GM23338 (cell line): ENCODE measurements at regions not wholly inside any gene's neighbourhood (a gene's known extent, or its start where the extent isn't known, plus 50 kb on each side); places are given as distances from the start of the nearest gene placed in this dataset.

ENCODE experiments used
- ATAC-seq: fragments of 200-7000 bp; cut with Tn5 transposase; 3 replicates; pipeline ENCODE4 v1.9.1; 2020
- DNase-seq: peaks from one replicate; pipeline ENCODE4 v3.0.0-alpha.2; 2015; ENCODE audit warnings: low spot score
- H2AFZ ChIP-seq: fragments of 200-600 bp; sonication (generic); 2 replicates; pipeline ENCODE4 v1.8.0; 2016; ENCODE audit warnings: antibody characterized with exemption, mild to moderate bottlenecking, moderate library complexity
- H3F3A ChIP-seq: fragments of 200-600 bp; sonication (generic); replicated peaks from 2 replicates; pipeline ENCODE4 v1.8.0; 2017; ENCODE audit warnings: antibody characterized with exemption, mixed run types, low read depth
- H3K27ac ChIP-seq: fragments of 200-600 bp; sonication (generic); 2 replicates; pipeline ENCODE4 v1.6.1; 2016; ENCODE audit warnings: low read depth
- H3K27me3 ChIP-seq: fragments of 200-600 bp; sonication (generic); 2 replicates; pipeline ENCODE4 v1.8.0; 2016; ENCODE audit warnings: mild to moderate bottlenecking, mixed run types, moderate library complexity; ENCODE audit not compliant: insufficient read depth
- H3K36me3 ChIP-seq: fragments of 200-600 bp; sonication (generic); 2 replicates; pipeline ENCODE4 v1.8.0; 2016; ENCODE audit warnings: mild to moderate bottlenecking; ENCODE audit not compliant: insufficient read depth
- H3K4me1 ChIP-seq: fragments of 200-600 bp; sonication (generic); 2 replicates; pipeline ENCODE4 v1.8.0; 2016; ENCODE audit warnings: mild to moderate bottlenecking, moderate library complexity; ENCODE audit not compliant: insufficient read depth
- H3K4me2 ChIP-seq: fragments of 200-600 bp; sonication (generic); 2 replicates; pipeline ENCODE4 v1.7.1; 2017; ENCODE audit warnings: mixed run types
- H3K4me3 ChIP-seq: fragments of 200-600 bp; sonication (generic); 2 replicates; pipeline ENCODE4 v1.6.1; 2016; ENCODE audit warnings: mixed run types
- H3K79me2 ChIP-seq: fragments of 200-600 bp; sonication (generic); replicated peaks from 2 replicates; pipeline ENCODE4 v1.8.0; 2017; ENCODE audit warnings: mild to moderate bottlenecking; ENCODE audit not compliant: insufficient read depth
- H3K9me2 ChIP-seq: fragments of 200-600 bp; sonication (generic); 2 replicates; pipeline ENCODE4 v1.8.0; 2017; ENCODE audit not compliant: insufficient read depth
- H4K20me1 ChIP-seq: fragments of 200-600 bp; sonication (generic); replicated peaks from 2 replicates; pipeline ENCODE4 v1.8.0; 2017; ENCODE audit warnings: mild to moderate bottlenecking; ENCODE audit not compliant: insufficient read depth
- H3K27ac Mint-ChIP-seq: 2 replicates; pipeline ENCODE4 v1.8.0; 2020; ENCODE audit warnings: inconsistent platforms, mild to moderate bottlenecking, moderate library complexity, mixed read lengths
- H3K27me3 Mint-ChIP-seq: 3 replicates; pipeline ENCODE4 v1.8.0; 2022; ENCODE audit warnings: low read depth, mild to moderate bottlenecking, moderate library complexity, mixed read lengths, inconsistent platforms; ENCODE audit not compliant: insufficient read depth, poor library complexity
- H3K36me3 Mint-ChIP-seq: 3 replicates; pipeline ENCODE4 v1.8.0; 2021; ENCODE audit warnings: low read depth, mild to moderate bottlenecking, inconsistent platforms, moderate library complexity, mixed read lengths
- H3K4me1 Mint-ChIP-seq: 3 replicates; pipeline ENCODE4 v1.8.0; 2020; ENCODE audit warnings: mild to moderate bottlenecking, inconsistent platforms, mixed read lengths
- H3K4me3 Mint-ChIP-seq: 3 replicates; pipeline ENCODE4 v1.8.0; 2021; ENCODE audit warnings: moderate library complexity, mild to moderate bottlenecking, inconsistent platforms, mixed read lengths
- H3K9me3 Mint-ChIP-seq: 3 replicates; pipeline ENCODE4 v1.8.0; 2020; ENCODE audit warnings: moderate library complexity, mild to moderate bottlenecking, inconsistent platforms, mixed read lengths
- CREB1 ChIP-seq: fragments of 250-450 bp; sonication (Bioruptor Pico); IDR thresholded peaks from 2 replicates; pipeline ENCODE4 v1.5.0; 2020; ENCODE audit warnings: low read depth, mild to moderate bottlenecking, moderate library complexity
- EZH2 ChIP-seq: fragments of 200-600 bp; sonication (generic); IDR thresholded peaks from one replicate; pipeline ENCODE4 v1.8.0; 2017; ENCODE audit warnings: antibody characterized with exemption, mild to moderate bottlenecking, low read depth; ENCODE audit not compliant: unreplicated experiment
- EZH2phosphoT487 ChIP-seq: fragments of 200-600 bp; sonication (generic); IDR thresholded peaks from one replicate; pipeline ENCODE4 v1.8.1; 2018; ENCODE audit warnings: antibody characterized with exemption; ENCODE audit not compliant: unreplicated experiment
- JUNB ChIP-seq: IDR thresholded peaks from one replicate; pipeline ENCODE4 v1.6.1; 2016; ENCODE audit warnings: antibody characterized with exemption; ENCODE audit not compliant: unreplicated experiment
- NANOG ChIP-seq: IDR thresholded peaks from 2 replicates; pipeline ENCODE4 v1.6.1; 2016; ENCODE audit warnings: antibody characterized with exemption, borderline replicate concordance
- POLR2AphosphoS5 ChIP-seq: IDR thresholded peaks from 2 replicates; pipeline ENCODE4 v1.6.1; 2016; ENCODE audit warnings: antibody characterized with exemption, low read depth
- STAT1 ChIP-seq: IDR thresholded peaks from one replicate; pipeline ENCODE4 v1.6.1; 2016; ENCODE audit warnings: antibody characterized with exemption; ENCODE audit not compliant: unreplicated experiment
- ZNF114 ChIP-seq: fragments of 250-450 bp; sonication (Bioruptor Pico); IDR thresholded peaks from 2 replicates; pipeline ENCODE4 v1.5.0; 2020; ENCODE audit warnings: mild to moderate bottlenecking, moderate library complexity
- ZNF331 ChIP-seq: fragments of 250-450 bp; sonication (Bioruptor Pico); IDR thresholded peaks from 2 replicates; pipeline ENCODE4 v1.5.0; 2020; ENCODE audit warnings: low read depth, mild to moderate bottlenecking, moderate library complexity
- TF ChIP-seq, protein P1 (sequence below): IDR thresholded peaks from 2 replicates; pipeline ENCODE4 v1.6.1; 2016; ENCODE audit warnings: antibody characterized with exemption
- TF ChIP-seq, protein P2 (sequence below): IDR thresholded peaks from one replicate; pipeline ENCODE4 v1.6.1; 2018; ENCODE audit warnings: antibody characterized with exemption; ENCODE audit not compliant: unreplicated experiment
- TF ChIP-seq, protein P3 (sequence below): fragments of 250-450 bp; sonication (Bioruptor Pico); IDR thresholded peaks from 2 replicates; pipeline ENCODE4 v1.5.0; 2020; ENCODE audit warnings: mild to moderate bottlenecking, moderate library complexity
- TF ChIP-seq, protein P4 (sequence below), 2 experiments: fragments of 200-600 bp in 1 of 2; sonication (generic) in 1 of 2; conservative IDR thresholded peaks; 2 replicates each; pipeline versions ENCODE4 v1.5.1 to v1.6.1; 2016 to 2017; ENCODE audit warnings: antibody characterized with exemption in 2 of 2, low read depth in 2 of 2, mild to moderate bottlenecking in 2 of 2, moderate library complexity in 1 of 2

DNA sequence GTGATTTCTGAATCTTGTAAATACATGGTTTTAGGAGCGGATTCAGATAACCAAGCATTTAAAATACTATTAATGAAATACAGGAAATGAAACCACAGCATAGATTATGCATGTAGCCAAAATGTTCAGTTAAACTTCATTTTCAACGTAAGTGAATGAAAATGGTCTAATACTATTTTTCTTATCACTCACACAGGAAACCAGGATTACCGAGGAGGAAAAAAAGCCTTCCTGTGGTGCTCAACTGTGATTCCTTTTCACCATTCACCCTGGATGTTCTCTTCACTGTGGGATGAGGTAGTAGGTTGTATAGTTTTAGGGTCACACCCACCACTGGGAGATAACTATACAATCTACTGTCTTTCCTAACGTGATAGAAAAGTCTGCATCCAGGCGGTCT, 83.4 kb upstream of the ZNF169 start:
- Histone ChIP-seq H3K79me2 (peaks cover 100% of the 10 kb centered on the region), H3K9me2 (no peaks in the 10 kb centered on the region), H3K36me3 (peaks cover 23% of the 10 kb centered on the region), H3K4me2 (no peak overlapping the region), H3K4me3 (no peak overlapping the region), H3F3A (peaks cover 4% of the 10 kb centered on the region; the same call in 1 of the 2 replicates), H2AFZ (no peak overlapping the region), H4K20me1 (peaks cover 85% of the 10 kb centered on the region), H3K4me1 (peaks cover 11% of the 10 kb centered on the region), H3K27ac (no peak overlapping the region), H3K27me3 (no peaks in the 10 kb centered on the region)
- H3K9me3 Mint-ChIP-seq, result no peaks in the 10 kb centered on the region; the same call in 2 of the 3 replicates
- no peak overlapping the region for H3K4me3 Mint-ChIP-seq
- TF ChIP-seq, protein P1, sequence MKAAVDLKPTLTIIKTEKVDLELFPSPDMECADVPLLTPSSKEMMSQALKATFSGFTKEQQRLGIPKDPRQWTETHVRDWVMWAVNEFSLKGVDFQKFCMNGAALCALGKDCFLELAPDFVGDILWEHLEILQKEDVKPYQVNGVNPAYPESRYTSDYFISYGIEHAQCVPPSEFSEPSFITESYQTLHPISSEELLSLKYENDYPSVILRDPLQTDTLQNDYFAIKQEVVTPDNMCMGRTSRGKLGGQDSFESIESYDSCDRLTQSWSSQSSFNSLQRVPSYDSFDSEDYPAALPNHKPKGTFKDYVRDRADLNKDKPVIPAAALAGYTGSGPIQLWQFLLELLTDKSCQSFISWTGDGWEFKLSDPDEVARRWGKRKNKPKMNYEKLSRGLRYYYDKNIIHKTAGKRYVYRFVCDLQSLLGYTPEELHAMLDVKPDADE, result no peak
- TF ChIP-seq EZH2phosphoT487 (no peak), POLR2AphosphoS5 (no peak), JUNB (no peak), CREB1 (CRISPR knock-in tag) (no peak), ZNF331 (CRISPR knock-in tag) (no peak), STAT1 (no peak), EZH2 (no peak), ZNF114 (no peak), NANOG (no peak)
- TF ChIP-seq, protein P2, sequence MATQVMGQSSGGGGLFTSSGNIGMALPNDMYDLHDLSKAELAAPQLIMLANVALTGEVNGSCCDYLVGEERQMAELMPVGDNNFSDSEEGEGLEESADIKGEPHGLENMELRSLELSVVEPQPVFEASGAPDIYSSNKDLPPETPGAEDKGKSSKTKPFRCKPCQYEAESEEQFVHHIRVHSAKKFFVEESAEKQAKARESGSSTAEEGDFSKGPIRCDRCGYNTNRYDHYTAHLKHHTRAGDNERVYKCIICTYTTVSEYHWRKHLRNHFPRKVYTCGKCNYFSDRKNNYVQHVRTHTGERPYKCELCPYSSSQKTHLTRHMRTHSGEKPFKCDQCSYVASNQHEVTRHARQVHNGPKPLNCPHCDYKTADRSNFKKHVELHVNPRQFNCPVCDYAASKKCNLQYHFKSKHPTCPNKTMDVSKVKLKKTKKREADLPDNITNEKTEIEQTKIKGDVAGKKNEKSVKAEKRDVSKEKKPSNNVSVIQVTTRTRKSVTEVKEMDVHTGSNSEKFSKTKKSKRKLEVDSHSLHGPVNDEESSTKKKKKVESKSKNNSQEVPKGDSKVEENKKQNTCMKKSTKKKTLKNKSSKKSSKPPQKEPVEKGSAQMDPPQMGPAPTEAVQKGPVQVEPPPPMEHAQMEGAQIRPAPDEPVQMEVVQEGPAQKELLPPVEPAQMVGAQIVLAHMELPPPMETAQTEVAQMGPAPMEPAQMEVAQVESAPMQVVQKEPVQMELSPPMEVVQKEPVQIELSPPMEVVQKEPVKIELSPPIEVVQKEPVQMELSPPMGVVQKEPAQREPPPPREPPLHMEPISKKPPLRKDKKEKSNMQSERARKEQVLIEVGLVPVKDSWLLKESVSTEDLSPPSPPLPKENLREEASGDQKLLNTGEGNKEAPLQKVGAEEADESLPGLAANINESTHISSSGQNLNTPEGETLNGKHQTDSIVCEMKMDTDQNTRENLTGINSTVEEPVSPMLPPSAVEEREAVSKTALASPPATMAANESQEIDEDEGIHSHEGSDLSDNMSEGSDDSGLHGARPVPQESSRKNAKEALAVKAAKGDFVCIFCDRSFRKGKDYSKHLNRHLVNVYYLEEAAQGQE, result no peak
- TF ChIP-seq, protein P3, sequence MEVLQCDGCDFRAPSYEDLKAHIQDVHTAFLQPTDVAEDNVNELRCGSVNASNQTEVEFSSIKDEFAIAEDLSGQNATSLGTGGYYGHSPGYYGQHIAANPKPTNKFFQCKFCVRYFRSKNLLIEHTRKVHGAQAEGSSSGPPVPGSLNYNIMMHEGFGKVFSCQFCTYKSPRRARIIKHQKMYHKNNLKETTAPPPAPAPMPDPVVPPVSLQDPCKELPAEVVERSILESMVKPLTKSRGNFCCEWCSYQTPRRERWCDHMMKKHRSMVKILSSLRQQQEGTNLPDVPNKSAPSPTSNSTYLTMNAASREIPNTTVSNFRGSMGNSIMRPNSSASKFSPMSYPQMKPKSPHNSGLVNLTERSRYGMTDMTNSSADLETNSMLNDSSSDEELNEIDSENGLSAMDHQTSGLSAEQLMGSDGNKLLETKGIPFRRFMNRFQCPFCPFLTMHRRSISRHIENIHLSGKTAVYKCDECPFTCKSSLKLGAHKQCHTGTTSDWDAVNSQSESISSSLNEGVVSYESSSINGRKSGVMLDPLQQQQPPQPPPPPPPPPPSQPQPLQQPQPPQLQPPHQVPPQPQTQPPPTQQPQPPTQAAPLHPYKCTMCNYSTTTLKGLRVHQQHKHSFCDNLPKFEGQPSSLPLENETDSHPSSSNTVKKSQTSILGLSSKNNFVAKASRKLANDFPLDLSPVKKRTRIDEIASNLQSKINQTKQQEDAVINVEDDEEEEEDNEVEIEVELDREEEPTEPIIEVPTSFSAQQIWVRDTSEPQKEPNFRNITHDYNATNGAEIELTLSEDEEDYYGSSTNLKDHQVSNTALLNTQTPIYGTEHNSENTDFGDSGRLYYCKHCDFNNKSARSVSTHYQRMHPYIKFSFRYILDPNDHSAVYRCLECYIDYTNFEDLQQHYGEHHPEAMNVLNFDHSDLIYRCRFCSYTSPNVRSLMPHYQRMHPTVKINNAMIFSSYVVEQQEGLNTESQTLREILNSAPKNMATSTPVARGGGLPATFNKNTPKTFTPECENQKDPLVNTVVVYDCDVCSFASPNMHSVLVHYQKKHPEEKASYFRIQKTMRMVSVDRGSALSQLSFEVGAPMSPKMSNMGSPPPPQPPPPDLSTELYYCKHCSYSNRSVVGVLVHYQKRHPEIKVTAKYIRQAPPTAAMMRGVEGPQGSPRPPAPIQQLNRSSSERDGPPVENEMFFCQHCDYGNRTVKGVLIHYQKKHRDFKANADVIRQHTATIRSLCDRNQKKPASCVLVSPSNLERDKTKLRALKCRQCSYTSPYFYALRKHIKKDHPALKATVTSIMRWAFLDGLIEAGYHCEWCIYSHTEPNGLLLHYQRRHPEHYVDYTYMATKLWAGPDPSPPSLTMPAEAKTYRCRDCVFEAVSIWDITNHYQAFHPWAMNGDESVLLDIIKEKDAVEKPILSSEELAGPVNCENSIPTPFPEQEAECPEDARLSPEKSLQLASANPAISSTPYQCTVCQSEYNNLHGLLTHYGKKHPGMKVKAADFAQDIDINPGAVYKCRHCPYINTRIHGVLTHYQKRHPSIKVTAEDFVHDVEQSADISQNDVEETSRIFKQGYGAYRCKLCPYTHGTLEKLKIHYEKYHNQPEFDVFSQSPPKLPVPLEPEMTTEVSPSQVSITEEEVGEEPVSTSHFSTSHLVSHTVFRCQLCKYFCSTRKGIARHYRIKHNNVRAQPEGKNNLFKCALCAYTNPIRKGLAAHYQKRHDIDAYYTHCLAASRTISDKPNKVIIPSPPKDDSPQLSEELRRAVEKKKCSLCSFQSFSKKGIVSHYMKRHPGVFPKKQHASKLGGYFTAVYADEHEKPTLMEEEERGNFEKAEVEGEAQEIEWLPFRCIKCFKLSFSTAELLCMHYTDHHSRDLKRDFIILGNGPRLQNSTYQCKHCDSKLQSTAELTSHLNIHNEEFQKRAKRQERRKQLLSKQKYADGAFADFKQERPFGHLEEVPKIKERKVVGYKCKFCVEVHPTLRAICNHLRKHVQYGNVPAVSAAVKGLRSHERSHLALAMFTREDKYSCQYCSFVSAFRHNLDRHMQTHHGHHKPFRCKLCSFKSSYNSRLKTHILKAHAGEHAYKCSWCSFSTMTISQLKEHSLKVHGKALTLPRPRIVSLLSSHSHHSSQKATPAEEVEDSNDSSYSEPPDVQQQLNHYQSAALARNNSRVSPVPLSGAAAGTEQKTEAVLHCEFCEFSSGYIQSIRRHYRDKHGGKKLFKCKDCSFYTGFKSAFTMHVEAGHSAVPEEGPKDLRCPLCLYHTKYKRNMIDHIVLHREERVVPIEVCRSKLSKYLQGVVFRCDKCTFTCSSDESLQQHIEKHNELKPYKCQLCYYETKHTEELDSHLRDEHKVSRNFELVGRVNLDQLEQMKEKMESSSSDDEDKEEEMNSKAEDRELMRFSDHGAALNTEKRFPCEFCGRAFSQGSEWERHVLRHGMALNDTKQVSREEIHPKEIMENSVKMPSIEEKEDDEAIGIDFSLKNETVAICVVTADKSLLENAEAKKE, result no peak
- TF ChIP-seq, protein P4, sequence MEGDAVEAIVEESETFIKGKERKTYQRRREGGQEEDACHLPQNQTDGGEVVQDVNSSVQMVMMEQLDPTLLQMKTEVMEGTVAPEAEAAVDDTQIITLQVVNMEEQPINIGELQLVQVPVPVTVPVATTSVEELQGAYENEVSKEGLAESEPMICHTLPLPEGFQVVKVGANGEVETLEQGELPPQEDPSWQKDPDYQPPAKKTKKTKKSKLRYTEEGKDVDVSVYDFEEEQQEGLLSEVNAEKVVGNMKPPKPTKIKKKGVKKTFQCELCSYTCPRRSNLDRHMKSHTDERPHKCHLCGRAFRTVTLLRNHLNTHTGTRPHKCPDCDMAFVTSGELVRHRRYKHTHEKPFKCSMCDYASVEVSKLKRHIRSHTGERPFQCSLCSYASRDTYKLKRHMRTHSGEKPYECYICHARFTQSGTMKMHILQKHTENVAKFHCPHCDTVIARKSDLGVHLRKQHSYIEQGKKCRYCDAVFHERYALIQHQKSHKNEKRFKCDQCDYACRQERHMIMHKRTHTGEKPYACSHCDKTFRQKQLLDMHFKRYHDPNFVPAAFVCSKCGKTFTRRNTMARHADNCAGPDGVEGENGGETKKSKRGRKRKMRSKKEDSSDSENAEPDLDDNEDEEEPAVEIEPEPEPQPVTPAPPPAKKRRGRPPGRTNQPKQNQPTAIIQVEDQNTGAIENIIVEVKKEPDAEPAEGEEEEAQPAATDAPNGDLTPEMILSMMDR (conservative IDR thresholded peaks at IDR 0.05; ENCODE audit: low read depth in 2 of 2), result no peak
- peaks cover 9% of the 10 kb centered on the region for H3K27me3 Mint-ChIP-seq
- no peak for DNase-seq
- H3K27ac Mint-ChIP-seq, result no peak overlapping the region
- peaks cover 40% of the 10 kb centered on the region for H3K4me1 Mint-ChIP-seq
- no peak for ATAC-seq
- peaks cover 66% of the 10 kb centered on the region for H3K36me3 Mint-ChIP-seq
